Left ventricle myocardium inferior (tissue), 1 donor: ENCODE measurements at regions not wholly inside any gene's neighbourhood (a gene's known extent, or its start where the extent isn't known, plus 50 kb on each side); places are given as distances from the start of the nearest gene placed in this dataset.

Source experiments
- DNase-seq: peaks from one replicate; pipeline ENCODE4 v3.0.0-alpha.2; 2020
- H3K27ac ChIP-seq: fragments of 200-600 bp; replicated peaks from 2 replicates; pipeline ENCODE4 v1.8.0; 2021
- H3K27me3 ChIP-seq: fragments of 200-600 bp; 2 replicates; pipeline ENCODE4 v1.8.0; 2021; ENCODE audit warnings: low read depth
- H3K36me3 ChIP-seq: fragments of 200-600 bp; 2 replicates; pipeline ENCODE4 v1.8.0; 2021
- H3K4me1 ChIP-seq: fragments of 200-600 bp; 2 replicates; pipeline ENCODE4 v1.8.0; 2021
- H3K4me3 ChIP-seq: fragments of 200-600 bp; 2 replicates; pipeline ENCODE4 v1.8.0; 2021; ENCODE audit warnings: mild to moderate bottlenecking, moderate library complexity
- H3K9me3 ChIP-seq: fragments of 200-600 bp; replicated peaks from 2 replicates; pipeline ENCODE4 v1.8.0; 2021
- intact Hi-C: fragments of 100-400 bp; cut with micrococcal nuclease; formaldehyde crosslinking; loops from one replicate; pipeline ENCODE4 v1.11.0; 2022
- TF ChIP-seq, protein P1 (sequence below): fragments of 200-600 bp; IDR thresholded peaks from 2 replicates; pipeline ENCODE4 v1.8.0; 2021; ENCODE audit warnings: antibody characterized with exemption, mild to moderate bottlenecking, borderline replicate concordance
- donor health status: DM: no; HTN: yes; CAD: no; lungs with severe emphysema.

DNA sequence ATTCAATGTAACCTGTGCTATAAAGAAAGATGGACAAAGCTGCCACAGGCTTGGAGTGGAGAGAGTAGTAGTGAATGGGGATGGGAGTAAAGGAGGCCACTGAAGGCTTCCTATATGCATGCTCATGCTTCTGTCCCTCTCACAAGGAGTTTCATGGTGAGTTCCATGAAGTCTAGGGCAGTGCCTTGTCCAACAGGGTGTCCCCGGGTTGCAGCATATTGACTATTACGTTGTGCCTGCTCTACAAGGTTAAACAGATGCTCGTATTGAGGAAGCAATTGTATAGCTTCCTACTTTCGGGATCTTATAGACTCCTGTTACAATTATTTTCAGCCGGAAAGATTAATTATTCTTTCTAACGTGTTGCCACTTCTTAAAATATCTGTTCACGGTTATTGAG lies 129.1 kb upstream of the PIK3R1 start:
- no peaks in the 10 kb centered on the region for H3K27me3 ChIP-seq
- peak overlapping the region; percentile 36 for H3K27ac ChIP-seq
- TF ChIP-seq, protein P1, sequence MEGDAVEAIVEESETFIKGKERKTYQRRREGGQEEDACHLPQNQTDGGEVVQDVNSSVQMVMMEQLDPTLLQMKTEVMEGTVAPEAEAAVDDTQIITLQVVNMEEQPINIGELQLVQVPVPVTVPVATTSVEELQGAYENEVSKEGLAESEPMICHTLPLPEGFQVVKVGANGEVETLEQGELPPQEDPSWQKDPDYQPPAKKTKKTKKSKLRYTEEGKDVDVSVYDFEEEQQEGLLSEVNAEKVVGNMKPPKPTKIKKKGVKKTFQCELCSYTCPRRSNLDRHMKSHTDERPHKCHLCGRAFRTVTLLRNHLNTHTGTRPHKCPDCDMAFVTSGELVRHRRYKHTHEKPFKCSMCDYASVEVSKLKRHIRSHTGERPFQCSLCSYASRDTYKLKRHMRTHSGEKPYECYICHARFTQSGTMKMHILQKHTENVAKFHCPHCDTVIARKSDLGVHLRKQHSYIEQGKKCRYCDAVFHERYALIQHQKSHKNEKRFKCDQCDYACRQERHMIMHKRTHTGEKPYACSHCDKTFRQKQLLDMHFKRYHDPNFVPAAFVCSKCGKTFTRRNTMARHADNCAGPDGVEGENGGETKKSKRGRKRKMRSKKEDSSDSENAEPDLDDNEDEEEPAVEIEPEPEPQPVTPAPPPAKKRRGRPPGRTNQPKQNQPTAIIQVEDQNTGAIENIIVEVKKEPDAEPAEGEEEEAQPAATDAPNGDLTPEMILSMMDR = no peak
- intact Hi-C loops = no loop called here
- no peaks in the 10 kb centered on the region for H3K36me3 ChIP-seq
- no peak overlapping the region for H3K4me3 ChIP-seq
- H3K4me1 ChIP-seq = peaks cover 24% of the 10 kb centered on the region
- DNase-seq = no peak
- H3K9me3 ChIP-seq = peaks cover 9% of the 10 kb centered on the region

GRCh38 chr5:68084396-68084795 lies 131.2 kb upstream of the PIK3R1 start:
- Histone ChIP-seq H3K27ac (no peak overlapping the region), H3K4me3 (no peak overlapping the region), H3K4me1 (peaks cover 24% of the 10 kb centered on the region), H3K36me3 (no peaks in the 10 kb centered on the region), H3K27me3 (no peaks in the 10 kb centered on the region), H3K9me3 (no peaks in the 10 kb centered on the region)
- TF ChIP-seq, protein P1 = no peak
- no peak for DNase-seq
- intact Hi-C loops = no loop called here

DNA sequence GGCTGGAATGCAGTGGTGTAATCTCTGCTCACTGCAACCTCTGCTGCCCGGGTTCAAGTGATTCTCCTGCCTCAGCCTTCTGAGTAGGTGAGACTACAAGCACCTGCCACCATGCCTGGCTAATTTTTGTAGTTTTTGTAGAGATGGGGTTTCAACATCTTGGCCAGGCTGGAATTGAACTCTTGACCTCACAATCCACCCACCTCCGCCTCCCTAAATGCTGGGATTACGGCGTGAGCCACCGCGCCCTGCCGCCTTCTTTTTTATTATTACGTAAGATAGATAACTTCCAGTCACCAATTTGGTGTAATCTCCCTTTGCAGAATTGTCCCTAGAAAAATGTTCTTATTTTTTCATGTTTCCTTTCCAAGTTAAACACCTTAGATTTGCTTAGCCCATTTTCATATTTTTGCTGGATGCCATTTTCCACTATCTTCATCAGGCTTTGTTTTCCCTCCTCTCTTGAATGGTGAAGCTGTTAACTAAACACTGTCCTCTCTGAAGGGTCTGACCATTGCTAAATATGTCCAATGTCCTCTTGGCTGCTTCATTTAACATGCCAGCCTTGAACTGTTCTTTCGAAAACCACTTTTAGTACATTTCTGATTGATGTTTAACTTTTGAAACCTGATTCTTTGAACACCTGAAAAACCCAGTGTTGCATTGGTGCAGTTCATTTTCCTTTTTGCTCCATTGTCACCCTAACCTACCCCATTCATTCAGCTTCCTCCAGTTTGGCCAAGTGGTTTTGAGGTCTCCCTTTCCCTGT lies 135.1 kb upstream of the PIK3R1 start:
- H3K27ac ChIP-seq = no peak overlapping the region
- TF ChIP-seq, protein P1 = no peak
- no peaks in the 10 kb centered on the region for H3K9me3 ChIP-seq
- intact Hi-C loops = no loop called here
- H3K36me3 ChIP-seq = no peaks in the 10 kb centered on the region
- H3K4me3 ChIP-seq = no peak overlapping the region
- no peaks in the 10 kb centered on the region for H3K27me3 ChIP-seq
- no peaks in the 10 kb centered on the region for H3K4me1 ChIP-seq
- no peak for DNase-seq

DNA sequence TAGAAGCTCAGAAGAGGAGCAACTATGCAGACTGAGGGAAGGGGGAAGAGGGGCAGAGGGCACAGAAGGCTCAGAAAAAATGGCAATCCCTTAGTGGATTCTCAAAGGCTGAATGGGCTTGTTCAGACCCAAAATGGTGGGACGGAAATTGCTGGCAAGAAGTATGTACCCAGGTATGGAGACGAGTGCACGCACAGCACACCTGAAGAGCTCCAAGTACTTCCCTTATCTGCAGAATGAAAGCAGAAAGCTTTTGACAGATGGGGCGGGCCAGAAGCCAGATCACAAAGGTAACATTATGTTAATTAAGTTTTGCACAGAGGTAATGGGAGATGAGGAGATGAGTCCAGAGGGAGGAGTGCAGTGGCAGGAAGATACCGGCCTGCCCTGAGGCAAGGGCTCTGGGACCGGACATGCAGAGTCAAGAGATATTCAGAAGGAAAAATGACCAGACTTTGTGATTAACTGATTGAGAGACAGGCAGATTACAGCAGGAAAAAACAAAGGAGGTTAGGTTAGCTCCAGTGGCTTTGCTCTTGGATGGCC lies 138.1 kb upstream of the PIK3R1 start:
- H3K36me3 ChIP-seq = no peaks in the 10 kb centered on the region
- TF ChIP-seq, protein P1 = no peak
- no peaks in the 10 kb centered on the region for H3K9me3 ChIP-seq
- H3K27ac ChIP-seq = no peak overlapping the region
- no peak overlapping the region for H3K4me3 ChIP-seq
- no peak for DNase-seq
- intact Hi-C loops = no loop called here
- no peaks in the 10 kb centered on the region for H3K27me3 ChIP-seq
- peaks cover 12% of the 10 kb centered on the region for H3K4me1 ChIP-seq

DNA sequence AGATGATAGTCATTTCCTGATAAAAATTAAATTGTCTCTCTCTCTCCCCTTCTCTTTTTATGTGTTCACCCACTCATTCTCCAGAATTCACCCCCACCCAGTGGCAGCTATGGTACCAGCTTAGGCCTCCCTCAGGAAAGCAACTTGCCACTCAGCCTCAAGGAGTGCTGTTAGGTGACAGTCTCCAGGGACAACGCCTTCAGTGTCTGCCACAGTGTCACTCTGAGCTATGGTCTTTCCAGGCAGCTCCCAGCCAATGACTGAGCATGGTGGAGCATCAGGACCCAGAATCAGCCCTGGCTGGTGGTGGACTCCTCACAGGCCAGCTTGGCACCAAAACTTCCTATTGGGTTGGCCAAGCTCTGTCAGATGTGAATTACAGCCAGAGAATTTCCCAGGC lies 140.9 kb upstream of the PIK3R1 start:
- DNase-seq = no peak
- intact Hi-C loops = no loop called here
- no peaks in the 10 kb centered on the region for H3K9me3 ChIP-seq
- H3K36me3 ChIP-seq = no peaks in the 10 kb centered on the region
- no peak overlapping the region for H3K4me3 ChIP-seq
- TF ChIP-seq, protein P1 = no peak
- H3K27me3 ChIP-seq = no peaks in the 10 kb centered on the region
- H3K4me1 ChIP-seq = peaks cover 12% of the 10 kb centered on the region
- H3K27ac ChIP-seq = no peak overlapping the region
